ENCODE measurements at regions not wholly inside any gene's neighbourhood (a gene's known extent, or its start where the extent isn't known, plus 50 kb on each side); places are given as distances from the start of the nearest gene placed in this dataset.

DNA sequence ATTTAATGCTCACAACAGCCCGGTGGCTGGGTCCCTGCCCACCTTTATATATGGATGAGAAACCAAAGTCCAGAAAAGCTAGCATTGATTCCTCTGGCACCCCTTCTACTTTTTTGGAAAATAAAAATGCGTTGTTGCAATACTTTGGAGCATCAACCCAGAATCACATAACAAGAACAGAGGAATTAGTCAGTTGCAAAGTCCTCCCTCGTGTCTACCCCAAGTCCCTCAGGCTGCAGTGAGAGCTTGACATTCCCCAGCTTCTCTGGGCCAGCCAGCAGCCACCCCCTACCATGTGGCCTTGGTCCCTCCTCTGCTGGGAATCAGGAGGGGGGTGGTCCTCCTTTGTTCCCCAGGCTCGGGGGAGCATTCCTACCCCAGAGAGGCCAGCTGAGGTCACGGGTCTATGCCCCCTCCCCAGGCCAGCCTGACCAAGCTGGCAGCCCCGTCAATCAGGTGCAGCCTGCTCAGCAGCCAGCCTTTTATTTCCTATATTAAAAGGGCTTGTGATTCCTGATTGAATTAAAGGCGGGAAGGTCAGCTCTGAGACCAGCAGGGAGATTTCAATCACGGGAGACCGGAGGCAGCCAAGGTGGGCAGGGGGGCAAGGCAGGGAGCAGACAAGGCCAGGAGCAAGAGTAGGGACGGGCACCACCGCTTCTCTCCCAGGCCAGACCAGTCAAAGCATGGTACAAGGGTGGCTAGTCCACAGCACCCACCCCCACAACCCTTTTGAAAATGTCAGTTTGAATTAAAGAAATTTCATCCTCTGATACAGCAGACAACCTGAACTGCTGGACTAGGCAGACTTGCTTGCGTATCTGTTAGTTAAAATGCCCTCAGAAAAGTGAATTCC is 158.9 kb downstream of the MRPL14 start:
- Histone ChIP-seq H3K9me3 (no peaks in the 10 kb centered on the region), H3K4me1 (ENCODE audit: control insufficient read depth in 1 of 2, insufficient read depth in 1 of 2, low read depth in 1 of 2, low read length in 1 of 2) (no peaks in the 10 kb centered on the region)
- TF ChIP-seq, protein P1, sequence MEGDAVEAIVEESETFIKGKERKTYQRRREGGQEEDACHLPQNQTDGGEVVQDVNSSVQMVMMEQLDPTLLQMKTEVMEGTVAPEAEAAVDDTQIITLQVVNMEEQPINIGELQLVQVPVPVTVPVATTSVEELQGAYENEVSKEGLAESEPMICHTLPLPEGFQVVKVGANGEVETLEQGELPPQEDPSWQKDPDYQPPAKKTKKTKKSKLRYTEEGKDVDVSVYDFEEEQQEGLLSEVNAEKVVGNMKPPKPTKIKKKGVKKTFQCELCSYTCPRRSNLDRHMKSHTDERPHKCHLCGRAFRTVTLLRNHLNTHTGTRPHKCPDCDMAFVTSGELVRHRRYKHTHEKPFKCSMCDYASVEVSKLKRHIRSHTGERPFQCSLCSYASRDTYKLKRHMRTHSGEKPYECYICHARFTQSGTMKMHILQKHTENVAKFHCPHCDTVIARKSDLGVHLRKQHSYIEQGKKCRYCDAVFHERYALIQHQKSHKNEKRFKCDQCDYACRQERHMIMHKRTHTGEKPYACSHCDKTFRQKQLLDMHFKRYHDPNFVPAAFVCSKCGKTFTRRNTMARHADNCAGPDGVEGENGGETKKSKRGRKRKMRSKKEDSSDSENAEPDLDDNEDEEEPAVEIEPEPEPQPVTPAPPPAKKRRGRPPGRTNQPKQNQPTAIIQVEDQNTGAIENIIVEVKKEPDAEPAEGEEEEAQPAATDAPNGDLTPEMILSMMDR (IDR thresholded peaks at IDR 0.05), result no peak

DNA sequence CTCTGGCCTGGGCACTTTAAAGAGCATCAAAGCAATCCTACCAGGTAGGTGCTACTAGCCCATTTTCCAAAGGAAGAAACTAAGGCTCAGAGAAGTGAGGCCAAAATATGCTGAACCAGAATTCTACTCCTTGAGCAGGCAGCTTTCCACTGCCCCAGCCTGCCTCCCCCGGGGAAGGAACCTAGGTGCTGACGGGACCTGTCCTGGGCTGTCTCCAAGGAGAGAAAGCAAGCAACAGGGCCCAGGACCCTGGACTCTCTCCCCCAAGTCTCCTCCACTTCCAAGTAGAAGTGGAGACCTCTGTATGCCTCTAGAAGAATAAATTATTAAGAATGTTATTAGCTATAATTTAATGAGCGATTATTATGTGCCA is 159.5 kb downstream of the MRPL14 start:
- Histone ChIP-seq H3K4me1 (ENCODE audit: control insufficient read depth in 1 of 2, insufficient read depth in 1 of 2, low read depth in 1 of 2, low read length in 1 of 2) (no peaks in the 10 kb centered on the region), H3K9me3 (no peaks in the 10 kb centered on the region), H3K4me3 (ENCODE audit: low read depth in 1 of 2, low read length in 1 of 2) (no peak overlapping the region), H3K27me3 (peaks cover 49% of the 10 kb centered on the region), H3K36me3 (no peaks in the 10 kb centered on the region), H3K27ac (no peak overlapping the region)
- TF ChIP-seq, protein P1 (IDR thresholded peaks at IDR 0.05), result no peak

More for the DNA sequence above, 158.9 kb downstream of the MRPL14 start:
- H3K27ac ChIP-seq, result no peak overlapping the region
- no peaks in the 10 kb centered on the region for H3K36me3 ChIP-seq
- peaks cover 55% of the 10 kb centered on the region for H3K27me3 ChIP-seq
- no peak overlapping the region for H3K4me3 ChIP-seq (ENCODE audit: low read depth in 1 of 2, low read length in 1 of 2)

DNA sequence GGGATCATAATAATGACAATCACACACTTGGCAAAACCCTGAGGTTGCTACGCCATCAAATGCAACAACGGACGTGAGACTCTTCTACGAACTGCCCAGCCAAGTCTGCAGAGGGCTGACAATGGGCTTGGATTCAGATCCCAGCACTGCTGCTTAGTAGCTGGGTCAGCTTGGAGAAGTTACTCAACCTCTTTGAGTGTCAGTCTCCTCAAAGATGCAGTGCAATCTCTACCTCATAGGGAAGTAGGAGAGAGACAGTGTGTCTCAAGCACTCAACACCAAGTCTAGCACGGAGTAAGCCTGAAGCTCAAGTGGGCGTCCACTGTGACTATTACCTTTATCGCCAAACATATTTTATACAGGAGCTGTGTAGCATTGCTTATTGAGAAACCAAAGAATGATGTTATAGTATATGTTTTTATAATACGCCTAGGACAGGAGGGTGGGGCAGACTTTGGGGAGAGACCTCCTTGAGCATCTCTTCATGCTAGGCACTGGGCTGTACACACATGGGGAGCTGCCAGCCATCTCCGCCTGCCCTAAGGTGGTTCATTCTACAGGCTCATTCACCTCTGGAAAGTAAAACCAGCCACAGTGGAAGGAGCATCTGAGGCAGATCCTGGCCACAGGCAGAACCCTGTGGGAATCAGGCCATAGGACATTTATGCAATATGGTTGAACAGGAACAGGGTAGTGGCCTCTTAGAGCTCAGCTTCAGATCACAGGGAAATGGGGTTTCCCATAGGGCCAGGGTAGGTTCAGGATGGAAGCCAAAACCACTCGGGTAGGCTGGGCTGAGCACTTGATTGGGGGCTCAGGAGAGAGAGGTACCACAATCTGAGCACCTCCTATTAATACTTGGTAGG is 160.2 kb downstream of the MRPL14 start:
- peaks cover 47% of the 10 kb centered on the region for H3K27me3 ChIP-seq
- no peaks in the 10 kb centered on the region for H3K4me1 ChIP-seq (ENCODE audit: control insufficient read depth in 1 of 2, insufficient read depth in 1 of 2, low read depth in 1 of 2, low read length in 1 of 2)
- H3K4me3 ChIP-seq (ENCODE audit: low read depth in 1 of 2, low read length in 1 of 2), result no peak overlapping the region
- no peak overlapping the region for H3K27ac ChIP-seq
- H3K36me3 ChIP-seq, result no peaks in the 10 kb centered on the region
- H3K9me3 ChIP-seq, result no peaks in the 10 kb centered on the region
- TF ChIP-seq, protein P1 (IDR thresholded peaks at IDR 0.05), result no peak

DNA sequence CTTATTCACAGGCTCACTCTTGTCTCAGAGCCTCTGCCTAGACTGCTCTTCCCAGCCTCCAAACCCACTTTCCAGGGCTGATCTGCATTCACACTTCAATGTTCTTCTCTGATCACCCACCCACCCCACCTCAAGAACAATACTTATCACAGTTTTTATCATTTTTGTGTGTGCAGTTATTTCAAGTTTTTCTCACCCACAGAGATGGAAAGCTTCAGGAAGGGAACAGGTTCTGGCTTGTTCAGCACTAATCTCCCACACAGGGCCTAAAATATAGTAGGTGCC is 160.9 kb downstream of the MRPL14 start:
- Histone ChIP-seq H3K4me3 (ENCODE audit: low read depth in 1 of 2, low read length in 1 of 2) (no peak overlapping the region), H3K9me3 (no peaks in the 10 kb centered on the region), H3K36me3 (no peaks in the 10 kb centered on the region), H3K4me1 (ENCODE audit: control insufficient read depth in 1 of 2, insufficient read depth in 1 of 2, low read depth in 1 of 2, low read length in 1 of 2) (no peaks in the 10 kb centered on the region), H3K27me3 (peaks cover 54% of the 10 kb centered on the region), H3K27ac (no peak overlapping the region)
- TF ChIP-seq, protein P1 (IDR thresholded peaks at IDR 0.05), result no peak

DNA sequence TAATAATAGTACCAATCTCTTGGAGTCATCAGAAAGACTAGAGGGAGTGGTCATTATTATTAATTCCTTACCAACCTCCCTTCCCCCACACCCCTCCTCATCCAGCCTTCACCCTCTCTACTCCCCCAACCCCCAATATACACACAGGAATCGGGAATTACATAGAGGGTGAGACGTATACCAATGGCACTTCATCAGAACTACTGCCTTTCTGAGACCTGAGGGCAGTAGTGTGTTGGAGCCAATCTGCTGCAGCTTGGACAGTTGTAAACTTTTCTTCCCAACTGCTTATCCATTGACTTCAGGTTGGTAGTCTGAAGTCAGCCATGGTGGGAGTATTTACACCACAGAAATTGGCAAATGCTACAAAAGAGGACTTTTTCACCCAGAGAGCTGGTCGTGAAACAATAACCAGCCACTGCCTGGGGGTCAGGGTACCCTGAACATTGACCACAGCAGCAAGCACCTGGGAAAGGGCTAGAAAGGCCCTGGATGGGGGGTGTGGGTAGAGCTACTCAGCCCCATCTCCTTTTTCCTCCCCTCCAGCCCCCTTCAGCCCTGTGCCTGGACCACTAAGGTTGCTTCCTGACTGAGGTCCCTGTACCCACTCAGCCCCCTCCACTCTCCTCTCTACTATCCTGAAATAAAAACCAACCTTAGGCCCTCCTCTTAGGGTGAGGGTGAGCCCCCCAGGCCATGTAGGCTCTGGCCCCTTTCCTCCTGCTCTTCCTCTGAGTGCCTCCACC is 161.5 kb downstream of the MRPL14 start:
- peaks cover 59% of the 10 kb centered on the region for H3K27me3 ChIP-seq
- no peaks in the 10 kb centered on the region for H3K36me3 ChIP-seq
- H3K27ac ChIP-seq, result no peak overlapping the region
- no peaks in the 10 kb centered on the region for H3K9me3 ChIP-seq
- no peak overlapping the region for H3K4me3 ChIP-seq (ENCODE audit: low read depth in 1 of 2, low read length in 1 of 2)
- TF ChIP-seq, protein P1 (IDR thresholded peaks at IDR 0.05), result no peak
- no peaks in the 10 kb centered on the region for H3K4me1 ChIP-seq (ENCODE audit: control insufficient read depth in 1 of 2, insufficient read depth in 1 of 2, low read depth in 1 of 2, low read length in 1 of 2)

Data from neutrophil (primary cell).